ENCODE measurements at regions not wholly inside any gene's neighbourhood (a gene's known extent, or its start where the extent isn't known, plus 50 kb on each side); places are given as distances from the start of the nearest gene placed in this dataset.
"Not testable (repeated sequence)": the region's sequence is repeated elsewhere in the genome, so short reads cannot be mapped to it uniquely, and the experiment has no call there.

DNA sequence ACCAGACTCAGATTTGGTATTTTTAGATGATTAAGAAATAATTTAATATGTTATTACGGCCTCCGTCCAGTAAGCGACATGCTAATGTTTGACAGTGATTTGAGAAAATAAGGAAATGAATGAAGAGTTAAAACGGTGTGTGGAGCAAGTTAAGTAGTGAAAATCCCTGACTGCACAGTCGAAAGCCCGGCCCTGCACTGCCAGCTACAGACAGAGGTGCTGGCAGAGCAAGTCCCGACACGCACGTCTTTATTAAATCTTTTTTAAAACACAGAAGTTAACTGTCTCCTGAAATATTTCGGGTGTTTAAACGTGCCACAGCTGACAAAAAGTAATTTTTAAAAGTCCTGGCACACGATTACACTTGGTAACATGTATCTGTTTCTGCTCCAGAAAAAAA is 293.4 kb upstream of the RNF32 start:
- Histone ChIP-seq H3K27me3 (ENCODE audit: control insufficient read depth, insufficient read depth, low read length) (no peaks in the 10 kb centered on the region), H3K36me3 (ENCODE audit: control insufficient read depth, insufficient read depth, low read length) (no peaks in the 10 kb centered on the region), H3K9me3 (ENCODE audit: control insufficient read depth, insufficient read depth, low read depth, low read length) (peaks cover 4% of the 10 kb centered on the region; the same call in 1 of the 2 replicates), H3K4me3 (ENCODE audit: low read depth, low read length) (no peak overlapping the region), H3K9ac (ENCODE audit: low read length) (no peak overlapping the region), H3K4me1 (ENCODE audit: control insufficient read depth, insufficient read depth, low read length) (no peaks in the 10 kb centered on the region), H3K27ac (ENCODE audit: low read depth, low read length) (no peak overlapping the region)

DNA sequence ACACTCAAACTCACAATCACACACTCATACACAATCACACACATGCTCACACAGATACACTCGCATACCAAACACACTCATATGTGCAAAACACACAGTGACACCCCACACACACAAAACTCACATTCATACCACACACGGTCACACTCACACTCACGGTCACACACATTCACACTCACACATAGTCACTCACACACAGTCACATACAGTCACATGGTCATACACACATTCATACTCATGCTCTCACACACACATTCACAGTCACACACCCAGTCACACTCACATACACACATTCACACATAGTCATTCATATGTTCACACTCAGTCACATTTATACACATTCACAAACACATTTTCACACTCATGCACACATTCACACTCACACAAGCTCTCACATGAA is 296.0 kb upstream of the RNF32 start:
- H3K9ac ChIP-seq (ENCODE audit: low read length): no peak overlapping the region

DNA sequence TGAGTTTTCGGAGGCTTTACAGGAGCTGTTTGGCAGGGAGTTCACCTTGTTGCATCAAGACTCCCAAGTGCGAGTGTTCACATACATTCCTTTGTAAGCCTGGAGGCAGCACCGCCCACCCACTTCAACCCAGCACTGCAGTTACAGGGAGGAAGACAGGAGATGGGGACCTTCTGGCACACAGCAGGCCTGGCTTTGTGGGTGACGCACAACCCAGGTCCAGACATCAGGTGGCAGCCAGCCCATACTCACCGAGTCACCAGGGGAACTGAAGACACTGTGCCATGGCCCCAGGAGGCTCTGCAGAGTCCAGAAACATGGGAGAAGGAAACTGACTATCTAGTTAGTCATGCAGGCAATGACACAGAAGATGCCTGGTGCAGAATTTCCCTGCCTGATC is 305.9 kb upstream of the RNF32 start:
- Histone ChIP-seq H3K4me1 (ENCODE audit: control insufficient read depth, insufficient read depth, low read length) (no peaks in the 10 kb centered on the region), H3K9me3 (ENCODE audit: control insufficient read depth, insufficient read depth, low read depth, low read length) (peaks cover 2% of the 10 kb centered on the region; the same call in 1 of the 2 replicates), H3K4me3 (ENCODE audit: low read depth, low read length) (no peak overlapping the region), H3K27me3 (ENCODE audit: control insufficient read depth, insufficient read depth, low read length) (0 out of 2 replicates have a peak, but pooled peaks cover 4% of the 10 kb centered on the region), H3K27ac (ENCODE audit: low read depth, low read length) (no peak overlapping the region), H3K9ac (ENCODE audit: low read length) (no peak overlapping the region), H3K36me3 (ENCODE audit: control insufficient read depth, insufficient read depth, low read length) (no peaks in the 10 kb centered on the region)

More for the DNA sequence above, 296.0 kb upstream of the RNF32 start:
- peaks cover 4% of the 10 kb centered on the region; the same call in 1 of the 2 replicates for H3K9me3 ChIP-seq (ENCODE audit: control insufficient read depth, insufficient read depth, low read depth, low read length)
- H3K4me1 ChIP-seq (ENCODE audit: control insufficient read depth, insufficient read depth, low read length): no peaks in the 10 kb centered on the region
- no peaks in the 10 kb centered on the region for H3K36me3 ChIP-seq (ENCODE audit: control insufficient read depth, insufficient read depth, low read length)
- H3K27me3 ChIP-seq (ENCODE audit: control insufficient read depth, insufficient read depth, low read length): no peaks in the 10 kb centered on the region
- no peak overlapping the region for H3K4me3 ChIP-seq (ENCODE audit: low read depth, low read length)
- H3K27ac ChIP-seq (ENCODE audit: low read depth, low read length): no peak overlapping the region

DNA sequence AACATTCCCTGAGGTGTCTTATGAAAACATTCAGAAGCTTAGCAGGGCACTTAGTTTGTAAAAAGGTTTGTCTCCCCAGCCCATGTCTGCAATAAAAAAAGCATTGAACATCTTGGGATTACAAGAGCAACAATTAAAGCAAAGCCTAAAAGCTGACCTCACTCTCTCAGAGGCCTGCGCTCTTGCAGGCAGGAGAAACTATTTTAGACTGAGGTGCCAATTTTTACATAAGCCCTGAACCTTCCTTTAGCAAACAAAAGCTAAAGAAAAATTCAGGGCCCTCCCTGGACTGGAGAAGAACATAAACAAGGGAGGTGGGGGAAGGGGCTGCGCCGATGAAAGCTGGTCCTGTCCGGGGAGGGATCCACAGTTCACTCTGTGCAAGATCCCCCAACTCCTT is 312.7 kb upstream of the RNF32 start:
- Histone ChIP-seq H3K9me3 (ENCODE audit: control insufficient read depth, insufficient read depth, low read depth, low read length) (peaks cover 2% of the 10 kb centered on the region; the same call in 1 of the 2 replicates), H3K4me1 (ENCODE audit: control insufficient read depth, insufficient read depth, low read length) (no peaks in the 10 kb centered on the region), H3K36me3 (ENCODE audit: control insufficient read depth, insufficient read depth, low read length) (no peaks in the 10 kb centered on the region), H3K27ac (ENCODE audit: low read depth, low read length) (no peak overlapping the region), H3K9ac (ENCODE audit: low read length) (no peak overlapping the region), H3K27me3 (ENCODE audit: control insufficient read depth, insufficient read depth, low read length) (0 out of 2 replicates have a peak, but pooled peaks cover 4% of the 10 kb centered on the region), H3K4me3 (ENCODE audit: low read depth, low read length) (no peak overlapping the region)

DNA sequence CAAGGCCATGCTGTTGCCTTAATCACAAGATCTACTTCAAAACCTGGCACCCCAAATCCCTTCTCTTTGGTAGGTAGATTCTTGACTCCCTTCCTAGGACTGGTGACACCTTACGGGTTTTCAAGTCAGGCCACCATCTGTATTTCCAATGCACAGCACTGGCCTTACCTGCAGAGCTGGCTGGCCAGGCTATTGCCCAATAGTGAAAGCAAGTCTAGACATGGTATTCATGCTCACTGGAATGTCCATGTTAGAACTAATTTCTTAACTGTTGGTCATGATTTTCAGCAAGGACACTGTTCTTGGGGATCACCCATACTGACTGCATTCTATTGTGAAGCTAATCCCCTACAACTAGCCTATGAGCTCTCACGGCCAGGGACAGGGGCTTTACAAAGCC is 313.1 kb upstream of the RNF32 start:
- Histone ChIP-seq H3K27me3 (ENCODE audit: control insufficient read depth, insufficient read depth, low read length) (0 out of 2 replicates have a peak, but pooled peaks cover 4% of the 10 kb centered on the region), H3K4me3 (ENCODE audit: low read depth, low read length) (no peak overlapping the region), H3K9me3 (ENCODE audit: control insufficient read depth, insufficient read depth, low read depth, low read length) (peaks cover 2% of the 10 kb centered on the region; the same call in 1 of the 2 replicates), H3K36me3 (ENCODE audit: control insufficient read depth, insufficient read depth, low read length) (no peaks in the 10 kb centered on the region), H3K27ac (ENCODE audit: low read depth, low read length) (no peak overlapping the region), H3K9ac (ENCODE audit: low read length) (no peak overlapping the region), H3K4me1 (ENCODE audit: control insufficient read depth, insufficient read depth, low read length) (no peaks in the 10 kb centered on the region)

DNA sequence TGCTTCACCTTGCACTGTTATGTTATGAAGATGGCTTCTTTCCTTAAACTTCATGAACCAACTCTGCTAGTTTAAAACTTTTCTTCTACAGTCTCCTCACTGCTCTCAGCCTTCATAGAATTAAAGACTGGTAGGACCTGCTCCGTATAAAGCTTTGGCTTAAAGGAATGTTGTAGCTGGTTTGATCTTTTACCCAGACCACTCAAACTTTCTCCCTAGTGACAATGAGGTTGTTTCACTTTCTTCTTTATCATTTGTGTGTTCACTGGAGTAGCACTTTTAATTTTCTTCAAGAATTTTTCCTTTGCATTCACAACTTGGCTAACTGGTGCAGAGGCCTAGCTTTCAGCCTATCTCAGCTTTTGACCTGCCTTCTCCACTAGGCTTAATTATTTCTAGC is 316.4 kb upstream of the RNF32 start:
- Histone ChIP-seq H3K9me3 (ENCODE audit: control insufficient read depth, insufficient read depth, low read depth, low read length) (no peaks in the 10 kb centered on the region), H3K4me3 (ENCODE audit: low read depth, low read length) (no peak overlapping the region), H3K4me1 (ENCODE audit: control insufficient read depth, insufficient read depth, low read length) (no peaks in the 10 kb centered on the region), H3K36me3 (ENCODE audit: control insufficient read depth, insufficient read depth, low read length) (no peaks in the 10 kb centered on the region), H3K27ac (ENCODE audit: low read depth, low read length) (no peak overlapping the region), H3K27me3 (ENCODE audit: control insufficient read depth, insufficient read depth, low read length) (no peaks in the 10 kb centered on the region), H3K9ac (ENCODE audit: low read length) (no peak overlapping the region)

GRCh38 chr7:156321430-156321829 is 319.1 kb upstream of the RNF32 start:
- not testable (repeated sequence) for H3K27ac ChIP-seq (ENCODE audit: low read depth, low read length); H3K9me3 ChIP-seq (ENCODE audit: control insufficient read depth, insufficient read depth, low read depth, low read length); H3K36me3 ChIP-seq (ENCODE audit: control insufficient read depth, insufficient read depth, low read length); H3K4me1 ChIP-seq (ENCODE audit: control insufficient read depth, insufficient read depth, low read length); H3K4me3 ChIP-seq (ENCODE audit: low read depth, low read length); H3K9ac ChIP-seq (ENCODE audit: low read length); H3K27me3 ChIP-seq (ENCODE audit: control insufficient read depth, insufficient read depth, low read length)

GRCh38 chr7:156318926-156319325 is 321.6 kb upstream of the RNF32 start:
- Histone ChIP-seq H3K4me1 (ENCODE audit: control insufficient read depth, insufficient read depth, low read length) (no peaks in the 10 kb centered on the region), H3K27me3 (ENCODE audit: control insufficient read depth, insufficient read depth, low read length) (no peaks in the 10 kb centered on the region), H3K36me3 (ENCODE audit: control insufficient read depth, insufficient read depth, low read length) (no peaks in the 10 kb centered on the region), H3K4me3 (ENCODE audit: low read depth, low read length) (no peak overlapping the region), H3K9ac (ENCODE audit: low read length) (no peak overlapping the region), H3K27ac (ENCODE audit: low read depth, low read length) (no peak overlapping the region), H3K9me3 (ENCODE audit: control insufficient read depth, insufficient read depth, low read depth, low read length) (peaks cover 7% of the 10 kb centered on the region; the same call in 1 of the 2 replicates)

DNA sequence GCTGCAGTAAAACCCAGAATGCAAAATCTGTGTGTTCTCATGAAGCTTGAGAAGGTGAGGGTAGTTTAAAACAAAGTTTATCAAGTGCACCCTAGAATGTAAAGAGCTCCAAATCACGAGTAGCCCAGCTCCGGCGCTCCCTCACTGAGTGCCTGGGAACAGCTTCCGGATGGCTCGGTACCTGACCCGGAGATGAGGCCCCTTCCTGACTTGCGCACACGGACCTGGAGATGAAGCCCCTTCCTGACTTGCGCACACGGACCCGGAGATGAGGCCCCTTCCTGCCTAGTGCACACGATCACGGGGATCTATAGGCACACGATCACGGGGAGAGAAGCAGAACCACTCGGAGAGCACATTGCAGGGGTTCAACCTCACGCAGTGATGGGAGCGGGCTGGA is 322.1 kb upstream of the RNF32 start:
- Histone ChIP-seq H3K27ac (ENCODE audit: low read depth, low read length) (no peak overlapping the region), H3K9me3 (ENCODE audit: control insufficient read depth, insufficient read depth, low read depth, low read length) (peaks cover 7% of the 10 kb centered on the region; the same call in 1 of the 2 replicates), H3K4me3 (ENCODE audit: low read depth, low read length) (no peak overlapping the region), H3K9ac (ENCODE audit: low read length) (no peak overlapping the region), H3K27me3 (ENCODE audit: control insufficient read depth, insufficient read depth, low read length) (no peaks in the 10 kb centered on the region), H3K36me3 (ENCODE audit: control insufficient read depth, insufficient read depth, low read length) (no peaks in the 10 kb centered on the region), H3K4me1 (ENCODE audit: control insufficient read depth, insufficient read depth, low read length) (no peaks in the 10 kb centered on the region)

DNA sequence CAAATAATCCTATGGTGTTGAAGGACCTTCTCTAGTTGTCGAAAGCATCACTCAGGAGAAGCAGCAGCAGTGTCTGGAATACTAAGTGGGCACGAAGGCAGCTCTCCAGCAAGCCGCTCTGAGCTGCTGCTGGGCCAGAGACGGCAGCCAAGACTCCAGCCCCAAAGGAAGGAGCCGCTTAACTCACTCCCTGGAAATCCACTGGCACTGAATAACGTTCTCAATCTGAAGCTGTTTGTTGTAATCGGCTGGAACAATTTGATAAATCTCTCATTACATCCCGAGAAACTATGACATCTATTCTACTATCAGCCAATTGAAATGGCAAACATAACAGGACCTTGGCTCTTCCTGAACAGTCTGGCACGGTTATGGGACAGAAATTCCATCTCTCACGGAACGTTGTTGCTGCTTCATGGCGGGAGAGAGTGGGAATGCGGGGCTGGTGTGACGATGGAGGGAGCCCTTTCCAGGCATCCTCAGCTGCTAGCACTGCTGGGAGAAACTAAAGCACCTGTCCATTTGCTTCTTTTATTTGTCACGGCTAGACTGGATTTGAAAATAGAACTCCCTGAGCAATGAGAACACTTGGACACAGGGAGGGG is 331.5 kb upstream of the RNF32 start:
- Histone ChIP-seq H3K27me3 (ENCODE audit: control insufficient read depth, insufficient read depth, low read length) (no peaks in the 10 kb centered on the region), H3K36me3 (ENCODE audit: control insufficient read depth, insufficient read depth, low read length) (no peaks in the 10 kb centered on the region), H3K9me3 (ENCODE audit: control insufficient read depth, insufficient read depth, low read depth, low read length) (no peaks in the 10 kb centered on the region), H3K4me3 (ENCODE audit: low read depth, low read length) (no peak overlapping the region), H3K27ac (ENCODE audit: low read depth, low read length) (no peak overlapping the region), H3K4me1 (ENCODE audit: control insufficient read depth, insufficient read depth, low read length) (no peaks in the 10 kb centered on the region), H3K9ac (ENCODE audit: low read length) (no peak overlapping the region)

GRCh38 chr7:156307193-156307592 is 333.4 kb upstream of the RNF32 start:
- no peak overlapping the region for H3K4me3 ChIP-seq (ENCODE audit: low read depth, low read length)
- no peak overlapping the region for H3K27ac ChIP-seq (ENCODE audit: low read depth, low read length)
- H3K36me3 ChIP-seq (ENCODE audit: control insufficient read depth, insufficient read depth, low read length): no peaks in the 10 kb centered on the region
- no peaks in the 10 kb centered on the region for H3K4me1 ChIP-seq (ENCODE audit: control insufficient read depth, insufficient read depth, low read length)
- no peaks in the 10 kb centered on the region for H3K27me3 ChIP-seq (ENCODE audit: control insufficient read depth, insufficient read depth, low read length)
- no peaks in the 10 kb centered on the region for H3K9me3 ChIP-seq (ENCODE audit: control insufficient read depth, insufficient read depth, low read depth, low read length)
- no peak overlapping the region for H3K9ac ChIP-seq (ENCODE audit: low read length)

Measured in HUES6 (cell line).